ENCODE measurements at regions not wholly inside any gene's neighbourhood (a gene's known extent, or its start where the extent isn't known, plus 50 kb on each side); places are given as distances from the start of the nearest gene placed in this dataset.
A peak's percentile ranks its signal among the peaks of the same experiment; 100 is the strongest.

DNA sequence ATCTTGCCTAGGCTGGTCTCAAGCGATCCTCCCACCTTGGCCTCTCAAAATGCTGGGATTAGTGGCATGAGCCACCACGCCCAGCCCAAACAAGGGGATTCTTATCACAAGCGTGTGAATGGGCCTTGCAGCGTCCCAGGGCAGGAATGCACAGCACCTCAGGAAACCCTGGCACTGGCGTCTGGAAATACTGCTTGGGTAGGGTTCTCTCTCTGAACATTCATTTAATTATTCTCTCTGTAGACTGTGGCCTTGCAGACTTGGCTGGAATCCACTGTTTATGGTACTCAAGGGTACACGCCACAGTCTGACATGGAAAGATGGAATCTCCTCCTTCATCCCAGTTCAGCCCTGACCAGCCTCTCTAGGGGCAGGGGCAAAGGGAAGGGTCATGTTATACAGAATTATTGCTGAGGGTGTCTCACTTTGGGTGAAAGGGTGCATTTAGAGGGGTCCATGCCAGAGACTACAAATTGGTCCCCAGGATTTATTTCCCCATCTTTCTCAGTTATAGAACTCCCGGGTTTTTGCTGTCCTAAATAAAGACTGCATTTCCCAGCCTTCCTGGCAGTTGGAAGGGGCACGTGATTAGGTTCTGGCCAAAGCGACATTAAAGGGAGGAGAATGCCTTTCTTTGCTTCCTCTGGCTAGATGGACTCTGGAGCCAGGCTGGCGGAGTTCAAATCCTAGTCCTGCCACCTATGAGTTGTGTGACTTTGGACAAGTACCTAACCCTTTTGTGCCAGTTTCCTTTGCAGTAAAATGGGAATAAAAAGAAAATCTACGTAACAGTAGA lies 147.2 kb upstream of the HAAO start:
- no peak for DNase-seq (ENCODE audit: low read depth, low spot score)
- in situ Hi-C loops (cut with HindIII; ENCODE audit: low pct_unique_long_range_greater_than_20kb, low sequenced_read_pairs): no loop called here

GRCh38 chr2:42938671-42939370 lies 146.4 kb upstream of the HAAO start:
- DNase-seq (ENCODE audit: low read depth, low spot score): no peak
- in situ Hi-C loops (cut with HindIII; ENCODE audit: low pct_unique_long_range_greater_than_20kb, low sequenced_read_pairs): no loop called here

- in situ Hi-C loops (cut with HindIII; ENCODE audit: low pct_unique_long_range_greater_than_20kb, low sequenced_read_pairs): no loop called here
- no peak for DNase-seq (ENCODE audit: low read depth, low spot score)
Observed at GRCh38 chr2:42937171-42937875, 144.9 kb upstream of the HAAO start.

DNA sequence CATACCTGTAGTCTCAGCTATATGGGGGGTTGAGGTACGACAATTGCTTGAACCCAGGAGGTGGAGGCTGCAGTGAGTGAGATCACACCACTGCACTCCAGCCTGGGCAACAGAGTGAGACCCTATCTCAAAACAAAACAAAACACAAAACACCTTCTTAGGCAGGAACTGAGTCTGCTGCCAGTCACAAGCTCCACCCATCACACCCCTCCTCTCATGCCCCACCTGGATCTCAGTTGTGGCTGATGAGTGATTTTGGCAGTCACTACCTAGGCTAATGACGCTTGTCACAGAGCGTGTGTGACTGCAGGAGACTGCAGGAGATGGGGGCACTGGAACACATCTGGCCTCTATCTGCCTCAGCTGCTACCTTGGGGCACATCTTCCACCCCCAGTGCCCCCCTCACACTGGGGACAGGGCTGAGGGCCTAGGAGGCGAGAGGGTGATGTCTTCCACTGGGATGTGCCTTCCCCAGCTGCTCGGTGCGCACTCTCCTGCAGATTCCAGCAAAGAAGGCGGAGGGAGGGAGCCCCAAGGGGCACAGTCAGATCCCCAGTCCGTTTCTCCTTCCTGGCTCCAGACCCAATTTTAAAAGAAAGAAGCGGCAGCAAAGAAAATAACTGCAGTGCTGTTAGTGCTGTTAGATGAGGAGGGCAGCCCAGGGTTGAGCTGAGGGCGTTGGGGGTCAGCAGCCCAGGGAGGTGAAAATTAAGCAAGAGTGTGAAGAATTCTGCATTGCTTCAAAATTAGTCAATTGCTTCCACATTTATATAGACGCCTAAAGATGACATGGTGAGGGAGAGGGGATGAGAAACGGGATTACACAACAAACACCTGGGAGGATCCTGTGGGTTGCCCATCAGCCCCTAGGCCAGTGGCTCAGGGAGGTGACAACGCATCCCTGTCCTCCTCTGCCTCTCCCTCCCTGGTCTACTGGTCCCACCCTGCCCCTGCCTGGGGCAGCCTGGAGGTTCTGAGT lies 143.6 kb upstream of the HAAO start:
- in situ Hi-C loops (cut with HindIII; ENCODE audit: low pct_unique_long_range_greater_than_20kb, low sequenced_read_pairs): no loop called here
- no peak for DNase-seq (ENCODE audit: low read depth, low spot score)

- in situ Hi-C loops (cut with HindIII; ENCODE audit: low pct_unique_long_range_greater_than_20kb, low sequenced_read_pairs): no loop called here
- no peak for DNase-seq (ENCODE audit: low read depth, low spot score)
Observed at GRCh38 chr2:42934580-42935186, 142.3 kb upstream of the HAAO start.

- DNase-seq (ENCODE audit: low read depth, low spot score): no peak
- in situ Hi-C loops (cut with HindIII; ENCODE audit: low pct_unique_long_range_greater_than_20kb, low sequenced_read_pairs): no loop called here
Observed at GRCh38 chr2:42933824-42934254, 141.5 kb upstream of the HAAO start.

GRCh38 chr2:42932271-42933151 lies 140.1 kb upstream of the HAAO start:
- no peak for DNase-seq (ENCODE audit: low read depth, low spot score)
- in situ Hi-C loops (cut with HindIII; ENCODE audit: low pct_unique_long_range_greater_than_20kb, low sequenced_read_pairs): no loop called here

GRCh38 chr2:42931818-42932195 lies 139.4 kb upstream of the HAAO start:
- no peak for DNase-seq (ENCODE audit: low read depth, low spot score)
- in situ Hi-C loops (cut with HindIII; ENCODE audit: low pct_unique_long_range_greater_than_20kb, low sequenced_read_pairs): no loop called here

- peak; percentile 50 for DNase-seq (ENCODE audit: low read depth, low spot score)
- in situ Hi-C loops (cut with HindIII; ENCODE audit: low pct_unique_long_range_greater_than_20kb, low sequenced_read_pairs): no loop called here
Observed at GRCh38 chr2:42931146-42931817, 138.9 kb upstream of the HAAO start.

- in situ Hi-C loops (cut with HindIII; ENCODE audit: low pct_unique_long_range_greater_than_20kb, low sequenced_read_pairs): no loop called here
- peak; percentile 53 for DNase-seq (ENCODE audit: low read depth, low spot score)
Observed at GRCh38 chr2:42930025-42930581, 137.7 kb upstream of the HAAO start.

- in situ Hi-C loops (cut with HindIII; ENCODE audit: low pct_unique_long_range_greater_than_20kb, low sequenced_read_pairs): no loop called here
- no peak for DNase-seq (ENCODE audit: low read depth, low spot score)
Observed at GRCh38 chr2:42929546-42930024, 137.2 kb upstream of the HAAO start.

GRCh38 chr2:42928692-42929545 lies 136.5 kb upstream of the HAAO start:
- peak; percentile 66 for DNase-seq (ENCODE audit: low read depth, low spot score)
- in situ Hi-C loops (cut with HindIII; ENCODE audit: low pct_unique_long_range_greater_than_20kb, low sequenced_read_pairs): no loop called here

DNA sequence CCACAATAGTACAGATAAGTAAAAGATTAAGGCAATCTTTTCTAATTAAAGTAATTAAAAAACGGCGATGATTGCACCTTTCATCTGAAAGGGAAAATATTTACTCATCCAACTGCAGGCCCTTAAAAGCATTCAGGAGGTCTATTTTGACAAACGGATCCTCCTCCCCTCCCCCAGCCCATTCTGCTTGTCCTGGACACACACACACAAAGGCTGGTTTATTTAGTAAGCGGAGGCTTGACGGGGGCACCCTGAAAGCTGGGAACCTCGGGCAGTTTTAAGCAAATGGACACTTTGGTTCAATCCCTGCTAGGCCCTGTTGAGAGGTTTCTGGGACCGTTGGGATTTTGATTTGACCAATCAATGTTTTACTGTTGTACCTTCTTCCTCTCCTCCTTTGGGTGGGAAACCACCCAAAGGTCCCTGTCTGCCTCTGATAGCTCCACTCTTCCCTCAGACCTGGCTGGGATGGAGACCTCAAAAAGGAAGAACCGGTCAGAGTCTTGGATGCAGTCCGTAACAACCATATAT lies 135.8 kb upstream of the HAAO start:
- in situ Hi-C loops (cut with HindIII; ENCODE audit: low pct_unique_long_range_greater_than_20kb, low sequenced_read_pairs): no loop called here
- no peak for DNase-seq (ENCODE audit: low read depth, low spot score)

All from SK-MEL-5 (cell line).